ENCODE measurements at regions not wholly inside any gene's neighbourhood (a gene's known extent, or its start where the extent isn't known, plus 50 kb on each side); places are given as distances from the start of the nearest gene placed in this dataset.

- TF ChIP-seq CTCF (IDR thresholded peaks at IDR 0.05; ENCODE audit: low read depth, low read length), result no peak
- TF ChIP-seq EZH2phosphoT487 (IDR thresholded peaks at IDR 0.05; ENCODE audit: low read depth), result no peak
These were observed 1098.5 kb upstream of the LRRTM3 start for GRCh38 chr10:65827359-65827758.
